ENCODE measurements at regions not wholly inside any gene's neighbourhood (a gene's known extent, or its start where the extent isn't known, plus 50 kb on each side); places are given as distances from the start of the nearest gene placed in this dataset.

DNA sequence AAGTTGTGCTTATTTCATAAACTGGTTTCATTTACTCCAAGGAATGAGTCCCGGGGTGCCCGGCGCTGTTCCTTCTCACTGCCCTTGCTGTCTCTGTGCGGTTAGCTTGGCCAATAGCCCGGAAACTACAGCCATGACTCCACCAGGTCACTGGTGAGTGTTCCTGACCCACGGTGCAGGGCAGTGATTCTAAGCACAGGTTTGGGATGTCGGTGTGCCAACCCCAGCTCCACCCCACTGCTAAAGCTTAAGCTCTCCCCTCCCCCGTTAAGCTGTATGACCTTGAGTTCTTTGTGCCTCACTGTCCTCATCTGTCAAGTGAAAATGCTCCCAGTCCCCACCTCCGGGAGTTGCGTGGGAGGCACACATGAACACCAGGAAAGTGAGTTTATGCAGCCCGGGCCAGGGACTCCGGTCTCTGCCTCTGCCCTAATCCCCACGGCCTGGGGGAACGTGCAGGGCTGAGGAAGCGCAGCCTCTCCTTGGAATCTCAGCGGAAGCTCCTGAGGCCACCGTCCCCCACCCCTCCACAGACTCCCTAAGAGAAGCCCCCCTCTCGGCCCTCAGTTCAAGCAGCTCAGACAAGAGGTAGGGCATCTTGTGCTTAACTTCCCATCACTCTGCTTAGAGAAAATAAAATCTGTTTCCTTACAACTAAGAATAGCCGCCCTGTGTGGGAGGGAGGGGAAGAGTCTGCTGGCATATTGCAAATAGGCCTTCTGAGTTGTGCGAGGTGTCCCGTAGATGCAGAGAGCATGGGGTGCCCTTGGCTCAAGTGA lies 92.0 kb upstream of the RAI14 start:
- DNase-seq = no peak

- DNase-seq = no peak
Measured at GRCh38 chr5:34564710-34565235, 91.4 kb upstream of the RAI14 start.

- no peak for DNase-seq
Measured at GRCh38 chr5:34570143-34570542, 86.0 kb upstream of the RAI14 start.

DNA sequence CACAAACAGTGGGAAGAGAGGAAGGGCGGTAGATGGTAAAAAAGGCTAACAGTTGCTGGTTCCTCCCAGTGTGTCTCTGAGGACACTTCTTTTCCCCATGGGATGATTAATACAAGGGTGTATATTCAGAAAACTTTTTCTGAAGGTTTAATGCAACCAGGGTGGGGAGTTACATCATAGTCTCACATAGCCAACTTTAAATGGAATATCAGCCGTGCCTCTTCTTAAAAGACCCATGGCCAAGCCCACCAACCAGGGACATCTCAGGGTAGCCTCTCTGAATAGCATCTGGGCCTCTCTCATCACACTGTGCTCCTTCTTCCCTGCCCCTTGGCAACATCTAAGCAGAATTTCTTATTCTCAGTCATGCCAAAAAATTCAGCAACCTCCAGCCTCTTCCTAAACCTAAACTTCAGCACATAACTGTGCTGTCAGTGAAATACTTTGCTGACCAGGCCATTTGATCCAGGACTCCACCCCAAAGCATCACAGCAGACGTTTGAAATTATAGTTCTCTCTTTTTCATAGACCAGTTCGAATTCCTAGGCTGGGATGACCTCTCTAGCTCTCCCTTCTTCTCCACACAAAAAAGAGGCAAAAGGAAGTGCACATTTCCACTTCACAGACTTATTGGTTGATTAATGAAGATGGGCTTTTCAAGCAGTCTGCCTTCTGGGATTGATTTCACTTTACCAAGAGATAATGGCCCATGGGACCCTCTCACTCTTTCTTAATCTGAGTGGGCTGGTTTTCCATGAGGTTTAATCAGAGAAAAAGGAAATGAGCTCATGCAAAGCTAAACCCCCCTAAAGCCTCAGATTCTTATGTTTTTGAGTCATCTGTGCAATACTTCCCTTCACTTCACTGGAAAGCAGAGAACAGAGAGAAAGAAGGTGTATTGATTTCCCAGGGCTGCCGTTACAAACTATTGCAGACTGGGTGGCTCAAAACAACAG lies 85.1 kb upstream of the RAI14 start:
- no peak for DNase-seq

DNA sequence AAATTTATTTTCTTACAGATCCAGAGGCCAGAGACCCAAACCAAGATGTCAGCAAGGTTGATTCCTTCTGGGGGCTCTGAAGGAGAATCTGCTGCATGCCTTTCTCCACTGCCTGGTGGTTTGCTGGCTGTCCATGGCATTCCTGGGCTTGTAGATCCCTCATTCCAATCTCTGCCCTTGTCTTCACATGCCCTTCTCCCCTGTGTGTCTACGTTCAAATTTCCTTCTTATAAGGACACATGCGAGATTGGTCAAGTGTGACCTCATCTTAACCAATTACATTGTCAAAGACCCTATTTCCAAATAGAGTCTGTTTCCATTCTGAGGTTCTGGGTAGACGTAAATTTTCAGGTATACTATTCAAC lies 84.5 kb upstream of the RAI14 start:
- DNase-seq = no peak

DNA sequence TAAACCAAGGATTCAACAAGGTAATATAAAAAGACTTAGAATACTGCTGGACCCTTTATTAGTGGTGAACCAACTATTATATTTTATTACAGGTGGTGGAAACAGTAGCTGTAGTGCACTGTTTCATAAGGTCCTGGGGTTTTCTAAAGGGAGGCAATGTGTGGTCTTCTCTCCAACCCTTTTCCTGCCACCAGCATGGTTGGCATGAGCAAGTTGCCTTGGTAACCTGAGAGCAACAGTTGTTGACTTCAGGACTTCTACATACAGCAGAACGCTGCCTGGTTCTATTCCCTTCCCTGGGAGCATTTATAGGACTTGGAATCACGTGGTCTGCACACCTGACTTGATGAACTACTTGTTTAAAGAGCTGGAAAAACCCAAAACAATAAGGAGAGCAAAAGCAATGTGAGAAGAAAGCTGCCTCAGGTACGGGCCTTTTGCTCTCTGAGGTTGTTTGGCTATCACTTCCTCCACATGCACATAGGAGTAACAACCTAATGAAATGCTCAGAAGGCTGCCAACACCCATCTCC lies 81.1 kb upstream of the RAI14 start:
- no peak for DNase-seq

GRCh38 chr5:34576891-34577666 lies 79.0 kb upstream of the RAI14 start:
- DNase-seq = no peak

DNA sequence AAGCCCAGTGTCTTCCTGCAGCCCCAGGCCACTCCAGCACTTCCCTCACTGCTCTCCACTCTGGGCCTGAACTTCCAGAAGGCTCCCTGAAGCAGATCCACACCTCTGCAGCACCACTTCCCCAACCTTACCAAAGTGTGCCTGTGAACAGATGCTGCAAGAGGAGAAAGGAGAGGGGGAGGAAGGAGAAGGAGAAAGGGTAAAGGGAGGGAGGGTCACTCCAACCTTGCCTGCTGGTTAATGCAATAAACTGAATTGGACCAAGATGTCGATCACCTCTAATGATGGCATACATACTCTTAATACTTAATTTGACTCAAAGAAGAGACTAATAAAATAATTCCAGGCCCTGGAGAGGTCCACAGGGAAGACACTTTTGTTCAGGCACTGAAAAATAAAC lies 77.2 kb upstream of the RAI14 start:
- no peak for DNase-seq

DNA sequence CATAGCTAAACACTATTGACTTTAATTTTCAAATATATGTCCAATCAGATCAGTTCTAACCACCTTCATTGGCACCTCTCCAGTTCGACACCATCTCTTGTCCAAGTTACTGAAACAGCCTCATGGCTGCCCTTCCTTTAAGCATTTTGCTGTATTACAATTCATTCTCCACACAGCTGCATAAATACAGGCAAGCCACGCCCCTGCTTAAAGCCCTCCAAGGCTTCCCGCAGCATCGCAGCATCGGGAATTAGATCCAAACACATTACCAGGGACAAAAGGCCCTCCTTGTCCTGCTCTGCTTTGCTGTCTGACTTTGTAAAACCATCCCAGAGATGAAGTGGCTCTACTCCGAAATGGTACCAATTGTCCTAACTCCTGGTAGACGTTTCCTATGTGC lies 75.1 kb upstream of the RAI14 start:
- no peak for DNase-seq

DNA sequence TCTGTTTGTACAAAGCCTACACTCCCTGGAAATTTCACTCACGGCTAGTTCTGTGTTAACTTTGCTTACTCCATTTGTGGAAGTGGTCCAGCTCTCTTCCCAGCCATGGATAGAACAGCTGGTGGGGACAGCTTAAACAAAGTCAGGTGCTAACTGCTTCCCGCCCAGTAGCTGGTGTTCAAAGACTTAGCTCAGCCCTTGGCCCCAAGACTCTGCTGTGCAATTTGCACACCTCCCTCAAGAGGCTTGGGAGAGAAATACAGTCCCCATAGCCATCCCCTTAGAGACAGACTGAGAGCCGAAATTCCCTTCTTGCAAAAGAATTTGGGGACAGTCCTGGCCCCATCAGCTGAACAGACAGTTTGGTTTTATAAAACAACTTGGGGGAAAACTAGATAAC lies 73.8 kb upstream of the RAI14 start:
- DNase-seq = no peak

DNA sequence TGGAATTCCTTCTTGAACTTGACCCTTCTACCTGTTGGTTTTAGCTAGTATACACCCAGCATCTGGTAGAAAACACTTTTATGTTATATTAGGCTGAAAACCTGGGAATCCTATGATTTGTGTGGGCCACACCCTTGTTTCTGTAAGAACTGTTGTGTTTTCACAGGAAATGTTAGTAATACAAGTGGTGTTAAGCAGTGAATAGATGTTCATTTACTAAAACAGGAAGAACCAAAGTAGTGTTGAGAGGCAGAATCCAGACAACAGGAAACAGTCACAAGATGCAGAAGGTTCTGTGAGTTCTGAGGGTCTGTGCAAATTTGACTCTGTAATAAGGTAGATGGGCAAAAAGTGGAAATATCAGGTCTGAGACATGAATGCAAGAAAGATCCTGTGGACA lies 73.0 kb upstream of the RAI14 start:
- no peak for DNase-seq

GRCh38 chr5:34584165-34584564 lies 72.0 kb upstream of the RAI14 start:
- no peak for DNase-seq

DNA sequence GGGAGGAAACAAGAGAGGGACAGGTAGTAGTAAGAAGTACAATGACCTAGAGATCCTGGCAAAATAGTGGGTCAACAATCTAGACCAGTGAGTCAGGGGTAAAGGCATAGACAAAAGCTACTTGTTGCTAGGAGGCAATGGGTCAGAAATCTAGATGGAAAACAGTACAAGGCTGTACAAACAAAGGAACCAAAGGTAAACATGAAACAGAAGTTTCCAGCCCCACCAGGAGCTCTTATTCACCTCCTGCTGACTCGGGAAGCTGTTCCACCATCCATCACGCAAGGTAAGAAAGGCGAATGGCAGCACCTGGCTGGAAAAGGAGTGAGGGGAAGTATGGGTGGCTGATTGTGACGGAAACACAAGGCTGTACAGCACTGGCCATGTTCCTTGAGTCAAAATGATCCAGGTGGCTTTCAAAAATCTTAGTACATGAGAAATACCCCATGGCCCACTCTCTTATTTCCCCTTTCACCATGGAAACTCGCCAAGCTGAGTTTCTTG lies 70.5 kb upstream of the RAI14 start:
- DNase-seq = no peak

DNA sequence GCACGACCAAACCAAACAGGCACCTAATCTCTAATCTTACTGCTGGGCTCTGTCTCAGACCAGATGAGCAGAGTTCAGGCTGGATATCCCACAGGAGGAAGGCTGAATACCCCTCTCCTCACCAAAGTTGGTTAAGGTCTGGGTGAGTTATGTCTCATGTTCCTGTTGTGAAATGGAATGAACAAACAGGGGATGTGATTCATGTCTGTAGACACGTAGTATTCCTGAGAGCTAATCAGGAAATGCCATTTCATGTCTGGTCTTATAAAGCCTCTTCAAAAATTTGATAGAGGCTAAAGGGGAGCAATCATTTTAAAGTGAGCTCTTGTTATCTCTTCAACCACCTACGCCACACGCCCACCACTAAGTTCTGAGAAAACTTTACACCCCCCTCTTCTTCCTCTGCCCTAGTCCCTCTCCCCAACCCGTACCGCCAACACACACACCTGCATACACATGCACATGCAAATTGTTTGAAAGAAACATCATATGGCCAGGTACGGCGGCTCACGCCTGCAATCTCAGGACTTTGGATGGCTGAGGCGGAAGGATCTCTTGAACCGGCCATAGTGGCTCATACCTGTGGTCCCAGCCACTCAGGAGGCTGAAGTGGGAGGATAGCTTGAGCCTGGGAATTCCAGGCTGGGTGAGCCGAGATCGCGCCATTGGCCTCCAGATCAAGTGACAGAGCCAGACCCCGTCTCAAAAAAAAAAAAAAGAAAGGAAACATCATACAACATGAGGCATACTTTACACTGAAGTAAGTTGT lies 69.8 kb upstream of the RAI14 start:
- no peak for DNase-seq

GRCh38 chr5:34587355-34588241 lies 68.5 kb upstream of the RAI14 start:
- no peak for DNase-seq

DNA sequence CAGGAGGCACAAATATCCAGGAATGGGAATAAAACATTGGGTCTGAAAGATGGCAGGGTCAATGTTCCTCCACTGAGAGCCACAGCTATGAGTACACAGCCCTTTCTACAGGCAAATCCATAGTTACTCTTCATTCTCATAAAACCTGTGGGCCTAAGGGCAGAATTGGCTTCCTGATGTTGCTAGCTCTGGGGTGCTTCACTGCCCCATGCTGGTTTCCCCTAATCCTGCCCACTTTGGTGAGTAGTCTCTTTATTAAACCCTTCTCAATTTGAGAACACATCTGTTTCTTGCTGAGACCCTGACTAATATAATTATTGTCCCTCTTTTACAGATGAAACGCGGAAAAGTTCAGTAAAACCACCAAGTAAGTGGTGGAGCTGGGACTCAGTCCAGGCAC lies 66.3 kb upstream of the RAI14 start:
- no peak for DNase-seq

- no peak for DNase-seq
Measured at GRCh38 chr5:34591723-34592122, 64.4 kb upstream of the RAI14 start.

- no peak for DNase-seq
Measured at GRCh38 chr5:34597034-34598027, 58.8 kb upstream of the RAI14 start.

- DNase-seq = no peak
Measured at GRCh38 chr5:34598177-34598794, 57.8 kb upstream of the RAI14 start.

Data from central memory CD4-positive, alpha-beta T cell (primary cell).